ENCODE measurements at regions not wholly inside any gene's neighbourhood (a gene's known extent, or its start where the extent isn't known, plus 50 kb on each side); places are given as distances from the start of the nearest gene placed in this dataset.

DNA sequence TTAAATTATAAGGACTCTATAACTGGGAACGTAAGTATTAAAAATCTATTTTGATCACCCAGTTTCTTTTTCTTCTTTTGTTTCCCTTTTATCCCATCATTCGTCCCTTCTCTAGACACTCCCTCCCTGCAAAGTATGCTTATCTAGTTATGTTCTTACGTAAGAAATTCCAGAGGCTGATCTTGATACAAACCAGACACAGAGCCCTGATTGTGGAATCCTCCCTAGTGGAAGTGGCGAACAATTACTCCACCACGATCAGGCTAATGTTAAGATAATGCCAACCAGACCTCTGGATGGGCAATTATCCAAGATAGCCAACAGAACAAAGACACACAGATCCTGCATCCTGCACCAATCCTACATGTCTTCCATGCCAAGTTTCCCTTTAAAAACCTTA, 1557.4 kb downstream of the PLA2G4A start:
- no peak for DNase-seq

DNA sequence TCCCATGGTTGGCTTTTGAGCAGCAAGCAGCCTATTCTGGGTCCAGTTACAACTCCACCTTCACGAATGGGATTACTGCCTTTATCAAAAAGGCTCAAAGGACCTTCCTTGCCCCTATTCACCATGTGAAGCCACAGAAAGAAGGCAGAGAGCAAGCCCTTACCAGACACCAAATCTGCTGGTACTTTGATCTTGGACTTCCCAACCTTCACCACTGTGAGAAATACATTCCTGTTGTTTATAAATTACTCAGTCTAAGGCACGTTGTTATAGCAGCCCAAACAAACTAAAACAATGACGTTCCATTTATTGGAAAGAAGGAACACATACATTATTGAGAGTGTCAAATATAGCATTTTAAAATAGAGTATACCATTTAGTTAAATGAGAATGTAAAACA, 1557.9 kb downstream of the PLA2G4A start:
- DNase-seq: no peak

- DNase-seq: no peak
These were observed 1565.9 kb downstream of the PLA2G4A start for GRCh38 chr1:188394677-188395076.

DNA sequence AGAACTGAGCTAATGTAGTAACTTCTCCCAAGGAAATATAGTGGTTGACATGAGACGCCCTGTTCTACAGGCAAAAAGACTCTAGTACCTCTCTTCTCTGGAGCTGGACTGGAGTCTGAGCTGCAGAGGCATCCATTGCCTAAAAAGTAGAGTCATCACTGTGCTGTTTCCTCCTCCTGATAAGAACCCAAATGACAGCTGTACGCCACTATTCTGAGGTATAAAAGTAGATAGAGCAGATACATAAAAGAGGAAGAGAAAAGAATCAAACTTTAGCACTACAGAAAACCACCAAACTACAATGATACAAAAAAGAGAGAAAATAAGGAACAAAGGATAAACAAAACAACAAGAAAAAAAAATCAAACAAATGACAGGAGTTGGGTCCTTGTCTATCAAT, 1568.8 kb downstream of the PLA2G4A start:
- no peak for DNase-seq

- DNase-seq: no peak
These were observed 1574.2 kb downstream of the PLA2G4A start for GRCh38 chr1:188402986-188403385.

DNA sequence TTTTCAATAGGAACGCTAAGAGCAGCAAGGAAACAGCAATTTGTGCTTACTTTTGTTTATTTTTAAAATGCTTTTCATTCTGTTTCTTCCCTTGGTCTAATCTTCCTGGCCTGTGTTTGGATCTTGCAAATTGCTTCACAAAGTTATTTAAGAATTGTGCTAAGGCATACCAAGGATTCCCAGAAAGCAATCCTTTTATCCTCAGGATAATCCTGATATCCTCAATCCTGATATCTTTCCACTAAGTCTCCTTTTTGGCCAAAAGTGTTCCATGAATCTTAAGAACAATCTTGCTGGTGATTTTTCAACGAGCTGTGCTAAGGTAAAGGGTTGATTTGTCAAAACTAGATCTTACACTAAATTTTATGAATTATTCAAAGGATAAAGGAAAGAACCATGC, 1577.9 kb downstream of the PLA2G4A start:
- DNase-seq: no peak

DNA sequence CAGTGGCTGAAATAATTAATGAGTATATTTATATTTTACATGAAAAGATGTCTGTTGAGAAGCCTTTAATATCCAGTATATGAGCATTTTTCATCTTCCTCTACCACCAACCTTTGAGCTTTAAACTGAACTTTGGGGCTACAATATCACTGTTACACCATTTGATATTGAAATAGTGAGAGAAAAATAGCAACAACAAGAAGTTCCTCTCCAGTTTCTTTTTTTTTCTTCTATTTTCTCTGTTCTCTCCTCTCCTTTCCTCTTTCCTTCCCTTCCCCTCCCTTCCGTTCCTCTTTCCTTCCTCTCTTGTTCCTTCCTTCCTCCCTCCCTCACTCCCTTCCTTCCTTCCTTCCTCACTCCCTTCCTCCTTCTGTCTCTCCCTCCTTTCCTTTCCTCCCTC, 1591.4 kb downstream of the PLA2G4A start:
- no peak for DNase-seq

DNA sequence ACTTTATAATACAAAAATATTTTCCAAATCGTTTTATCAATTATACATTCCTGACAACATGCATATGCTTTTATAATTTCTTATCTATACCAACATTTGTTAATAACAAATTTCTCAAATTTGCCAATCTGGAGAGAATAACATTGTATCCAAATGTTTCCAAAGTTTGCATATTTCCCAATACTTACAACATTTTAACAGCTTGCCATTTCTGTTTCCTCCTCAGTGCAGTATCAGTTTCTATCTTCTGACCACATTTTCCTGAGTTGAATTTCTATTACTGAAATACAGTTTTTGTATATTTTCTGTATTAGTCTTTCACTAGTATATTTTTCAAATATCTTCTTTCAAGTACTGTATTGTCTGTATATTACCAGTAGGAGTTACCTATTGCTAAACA, 1594.3 kb downstream of the PLA2G4A start:
- DNase-seq: no peak

- no peak for DNase-seq
These were observed 1595.4 kb downstream of the PLA2G4A start for GRCh38 chr1:188424176-188424575.

GRCh38 chr1:188425687-188426086, 1596.9 kb downstream of the PLA2G4A start:
- DNase-seq: no peak

DNA sequence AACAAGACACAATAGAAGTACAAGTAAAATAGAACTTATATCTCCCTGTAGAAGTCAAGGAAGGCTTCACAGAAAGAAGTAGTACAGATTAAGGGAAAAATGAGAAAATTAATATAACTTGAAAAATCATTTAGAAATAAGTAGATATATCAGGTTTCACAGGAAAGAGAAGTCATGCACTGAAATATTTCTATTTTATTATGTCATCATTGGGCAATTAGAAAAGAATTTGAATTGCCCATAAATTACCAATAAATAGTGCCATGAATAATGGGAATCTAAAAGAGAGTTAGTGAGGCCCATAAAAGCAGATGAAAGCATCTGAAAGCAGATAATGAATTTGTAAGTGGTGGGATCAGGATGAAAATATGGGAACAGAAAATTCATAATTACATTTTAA, 1597.8 kb downstream of the PLA2G4A start:
- no peak for DNase-seq

- no peak for DNase-seq
These were observed 1598.9 kb downstream of the PLA2G4A start for GRCh38 chr1:188427642-188428041.

GRCh38 chr1:188429386-188429785, 1600.6 kb downstream of the PLA2G4A start:
- DNase-seq: no peak

DNA sequence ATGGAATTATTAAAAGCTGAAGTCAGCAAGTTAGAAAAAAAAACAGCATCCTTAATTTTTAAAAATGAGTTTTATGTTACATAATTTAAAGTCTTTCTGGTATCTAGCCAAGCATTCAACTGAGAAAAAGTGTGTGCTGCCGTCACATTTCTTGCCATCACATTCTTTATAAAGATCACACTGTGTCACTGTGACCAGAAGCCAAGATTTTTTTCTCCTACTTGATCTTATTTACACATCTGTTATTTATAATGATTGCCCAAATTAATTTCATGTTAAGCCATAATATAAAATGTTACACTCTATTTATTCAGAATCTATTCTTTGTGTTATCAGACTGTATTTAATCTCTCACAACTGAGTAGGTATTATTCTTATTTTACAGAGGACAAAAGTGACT, 1603.7 kb downstream of the PLA2G4A start:
- DNase-seq: no peak

DNA sequence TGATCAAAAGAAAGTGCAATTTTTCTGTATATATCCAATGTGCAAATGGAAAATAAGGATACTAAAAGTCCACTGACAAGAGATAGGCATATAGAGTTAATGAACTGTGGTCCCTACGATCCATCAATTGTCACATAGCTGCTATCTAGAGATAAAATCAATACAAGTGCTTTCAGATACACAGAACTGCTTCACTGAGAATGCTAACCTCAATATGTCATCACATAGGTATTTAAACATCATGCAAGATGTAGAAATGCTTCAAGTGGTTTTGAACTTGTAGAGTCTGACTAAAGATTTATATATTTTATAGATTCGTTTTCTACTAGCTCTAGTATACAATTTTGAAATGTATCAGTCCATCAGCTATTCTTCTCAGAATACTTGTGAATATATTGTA, 1604.7 kb downstream of the PLA2G4A start:
- DNase-seq: no peak

- DNase-seq: no peak
These were observed 1615.8 kb downstream of the PLA2G4A start for GRCh38 chr1:188444526-188444925.

- no peak for DNase-seq
These were observed 1634.1 kb downstream of the PLA2G4A start for GRCh38 chr1:188462837-188463236.

- DNase-seq: no peak
These were observed 1635.2 kb downstream of the PLA2G4A start for GRCh38 chr1:188463919-188464318.

GRCh38 chr1:188466539-188466938, 1637.8 kb downstream of the PLA2G4A start:
- DNase-seq: no peak

- no peak for DNase-seq
These were observed 1647.9 kb downstream of the PLA2G4A start for GRCh38 chr1:188476606-188477005.

GRCh38 chr1:188489336-188490112, 1660.8 kb downstream of the PLA2G4A start:
- DNase-seq: no peak

DNA sequence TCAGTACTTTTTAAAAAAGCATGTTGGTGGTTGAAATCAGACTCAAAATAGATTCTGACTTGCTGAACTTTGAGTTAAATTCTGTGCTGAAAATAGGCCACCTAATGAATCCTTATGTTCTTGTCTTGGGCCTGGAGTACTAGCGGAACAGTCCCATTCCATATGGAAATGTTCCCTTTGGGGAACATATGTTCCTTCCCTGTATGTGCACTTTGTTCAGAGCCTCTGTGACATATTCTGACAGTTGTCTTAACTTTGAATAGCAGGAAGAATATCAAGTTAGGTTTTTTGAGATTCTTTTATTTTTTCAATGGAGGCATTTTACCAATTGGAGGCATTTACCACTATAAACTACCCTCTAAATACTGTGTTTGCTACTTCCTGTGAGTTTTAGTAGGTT, 1667.8 kb downstream of the PLA2G4A start:
- DNase-seq: no peak

DNA sequence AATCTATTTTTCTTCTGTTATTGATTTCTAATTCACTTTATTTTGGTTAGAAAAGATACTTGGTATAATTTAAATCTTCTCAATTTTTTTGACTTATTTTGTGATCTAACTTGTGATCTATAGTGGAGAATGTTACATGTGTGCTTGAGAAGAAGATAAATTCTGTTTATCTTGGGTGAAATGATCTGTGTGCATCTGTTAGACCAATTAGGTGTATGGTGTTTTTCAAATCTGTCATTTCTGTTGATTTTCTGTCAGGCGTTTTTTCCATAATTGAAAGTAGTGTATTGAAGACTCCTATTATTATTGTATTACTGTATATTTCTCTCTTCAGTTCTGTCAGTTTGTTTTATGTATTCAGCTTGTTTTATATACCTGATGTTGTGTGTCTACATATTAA, 1668.3 kb downstream of the PLA2G4A start:
- no peak for DNase-seq

DNA sequence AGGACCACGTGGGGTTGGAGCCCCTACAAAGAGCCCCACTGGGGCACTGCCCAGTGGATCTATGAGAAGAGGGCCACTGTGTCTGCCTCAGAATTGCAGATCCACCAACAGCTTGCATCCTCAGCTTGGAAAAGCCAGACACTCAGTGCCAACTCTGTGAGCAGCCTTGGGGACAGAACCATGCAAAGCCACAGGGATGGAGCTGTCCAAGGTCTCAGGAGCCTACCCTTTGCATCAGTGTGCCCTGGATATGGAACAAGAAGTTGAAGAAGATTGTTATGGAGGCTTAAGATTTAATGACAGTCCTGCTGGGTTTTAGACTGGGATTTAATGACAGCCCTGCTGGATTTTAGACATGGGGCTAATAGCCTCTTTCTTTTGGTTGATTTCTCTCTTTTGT, 1670.9 kb downstream of the PLA2G4A start:
- no peak for DNase-seq
